ENCODE measurements at regions not wholly inside any gene's neighbourhood (a gene's known extent, or its start where the extent isn't known, plus 50 kb on each side); places are given as distances from the start of the nearest gene placed in this dataset.

- H3K4me1 ChIP-seq (ENCODE audit: control insufficient read depth, insufficient read depth, low read length) = no peaks in the 10 kb centered on the region
- no peak overlapping the region for H3K14ac ChIP-seq (replicated peaks; ENCODE audit: low read depth, low read length)
- H4K20me1 ChIP-seq (ENCODE audit: insufficient read depth, low read length) = no peaks in the 10 kb centered on the region
- intact Hi-C loops (cut with micrococcal nuclease) = no loop called here
- POLR2A ChIA-PET (ENCODE audit: unreplicated experiment) = no interaction called here
- ATAC-seq (ENCODE audit: low read depth) (no peak), DNase-seq (no peak)
- H2BK15ac ChIP-seq (ENCODE audit: low read depth, low read length) = no peak overlapping the region
- no peak overlapping the region for H3K4me2 ChIP-seq (ENCODE audit: low read depth, low read length)
- no peak overlapping the region for H4K91ac ChIP-seq (ENCODE audit: insufficient read depth, low read depth, low read length)
- H4K8ac ChIP-seq (ENCODE audit: low read depth in 2 of 2, low read length in 2 of 2) = no peak overlapping the region
- no peak for TF ChIP-seq RFX5 (IDR thresholded peaks at IDR 0.05; ENCODE audit: low read depth, low read length)
- no peak for TF ChIP-seq MXI1 (IDR thresholded peaks at IDR 0.05; ENCODE audit: borderline replicate concordance, low read depth, low read length)
- TF ChIP-seq FOS (IDR thresholded peaks at IDR 0.05; ENCODE audit: low read depth, low read length) = no peak
- TF ChIP-seq MAFK (IDR thresholded peaks at IDR 0.05; ENCODE audit: low read depth, low read length) = no peak
- no TSS peak for BruUV-seq (replicated peaks)
- H3K23ac ChIP-seq (ENCODE audit: low read depth, low read length) = no peak overlapping the region
- WGBS, 2 experiments (ENCODE audit: extremely low coverage in 2 of 2, insufficient read length in 1 of 2) = 60% methylated on average over 1 of the region's 5 CpGs; no CpG with 5 or more reads in 1 of the 2 experiments
- no peak overlapping the region for H2BK20ac ChIP-seq (ENCODE audit: low read depth, low read length)
- H3K27ac ChIP-seq (ENCODE audit: insufficient read depth, low read length) = no peak overlapping the region
- H3K4me3 ChIP-seq (ENCODE audit: insufficient read depth, low read depth, low read length) = no peak overlapping the region
- no peak overlapping the region for H2BK5ac ChIP-seq (ENCODE audit: low read depth, low read length, poor library complexity, severe bottlenecking)
- no peak overlapping the region for H3K4ac ChIP-seq (ENCODE audit: low read depth, low read length)
- no peak overlapping the region for H3K9ac ChIP-seq (ENCODE audit: low read depth, low read length)
- in situ Hi-C loops (cut with MboI; ENCODE audit: low sequenced_read_pairs) = loop anchor here (25.0 kb wide), 1 partner anchor 1631 kb away; no protein-coding TSS in a partner anchor
- no peak overlapping the region for H2BK120ac ChIP-seq (ENCODE audit: low read depth, low read length)
- H3K36me3 ChIP-seq (ENCODE audit: control insufficient read depth, insufficient read depth, low read length) = no peaks in the 10 kb centered on the region
- no peak overlapping the region for H2AK5ac ChIP-seq (ENCODE audit: low read depth, low read length)
- no peak overlapping the region for H2AK9ac ChIP-seq (replicated peaks; ENCODE audit: low read depth, low read length, poor library complexity)
- dilution Hi-C loops (cut with HindIII; ENCODE audit: low sequenced_read_pairs, unreplicated experiment) = no loop called here
- H3K9me1 ChIP-seq (ENCODE audit: insufficient read depth, low read length) = no peaks in the 10 kb centered on the region
- H3K9me3 ChIP-seq (ENCODE audit: control insufficient read depth, insufficient read depth, low read length) = no peaks in the 10 kb centered on the region
- CTCF ChIA-PET = interaction anchor here (0.7 kb wide), 1 partner anchor 8 kb away, joined by 3 read pairs; no protein-coding TSS in a partner anchor
- no peaks in the 10 kb centered on the region for H3K79me1 ChIP-seq (ENCODE audit: low read depth in 1 of 2, low read length in 2 of 2)
- no peak overlapping the region for H3K56ac ChIP-seq (ENCODE audit: extremely low read depth, insufficient read depth, low read length)
- H3K27me3 ChIP-seq (ENCODE audit: control insufficient read depth, insufficient read depth, low read length) = peaks cover 18% of the 10 kb centered on the region
- H2AFZ ChIP-seq (replicated peaks; ENCODE audit: low read length, poor library complexity) = no peak overlapping the region
- no peak overlapping the region for H3K18ac ChIP-seq (ENCODE audit: low read depth, low read length)
- no peak overlapping the region for H4K5ac ChIP-seq (ENCODE audit: low read depth, low read length)
Measured at GRCh38 chr9:107131108-107131799, 151.8 kb upstream of the RAD23B start.
